NCI-H748 (cell line): ENCODE measurements at regions not wholly inside any gene's neighbourhood (a gene's known extent, or its start where the extent isn't known, plus 50 kb on each side); places are given as distances from the start of the nearest gene placed in this dataset.
"Not testable (repeated sequence)": the region's sequence is repeated elsewhere in the genome, so short reads cannot be mapped to it uniquely, and the experiment has no call there.

Experiments
- DNase-seq: peaks from one replicate; lab custom pipeline; 2025; ENCODE audit not compliant: unreplicated experiment; lab: John Stamatoyannopoulos, UW

- no peak for DNase-seq
Measured at GRCh38 chrX:551306-551705, 79.3 kb upstream of the SHOX start.

- DNase-seq = no peak
Measured at GRCh38 chrX:552496-552895, 78.1 kb upstream of the SHOX start.

- DNase-seq = no peak
Measured at GRCh38 chrX:554271-554670, 76.3 kb upstream of the SHOX start.

- no peak for DNase-seq
Measured at GRCh38 chrX:555725-556666, 74.6 kb upstream of the SHOX start.

GRCh38 chrX:557601-558000 lies 73.0 kb upstream of the SHOX start:
- not testable (repeated sequence) for DNase-seq

GRCh38 chrX:559282-559681 lies 71.3 kb upstream of the SHOX start:
- DNase-seq = not testable (repeated sequence)

- no peak for DNase-seq
Measured at GRCh38 chrX:567891-568290, 62.7 kb upstream of the SHOX start.

- DNase-seq = no peak
Measured at GRCh38 chrX:568311-568710, 62.3 kb upstream of the SHOX start.

GRCh38 chrX:572538-573124 lies 58.0 kb upstream of the SHOX start:
- DNase-seq = peak; percentile 18

GRCh38 chrX:574251-574650 lies 56.3 kb upstream of the SHOX start:
- DNase-seq = peak; percentile 17

GRCh38 chrX:574830-575229 lies 55.8 kb upstream of the SHOX start:
- DNase-seq = peak; percentile 26

- DNase-seq = no peak
Measured at GRCh38 chrX:576904-577560, 53.6 kb upstream of the SHOX start.

GRCh38 chrX:578531-578930 lies 52.1 kb upstream of the SHOX start:
- no peak for DNase-seq

GRCh38 chrX:580030-580429 lies 50.6 kb upstream of the SHOX start:
- DNase-seq = no peak
